ENCODE measurements at regions not wholly inside any gene's neighbourhood (a gene's known extent, or its start where the extent isn't known, plus 50 kb on each side); places are given as distances from the start of the nearest gene placed in this dataset.

DNA sequence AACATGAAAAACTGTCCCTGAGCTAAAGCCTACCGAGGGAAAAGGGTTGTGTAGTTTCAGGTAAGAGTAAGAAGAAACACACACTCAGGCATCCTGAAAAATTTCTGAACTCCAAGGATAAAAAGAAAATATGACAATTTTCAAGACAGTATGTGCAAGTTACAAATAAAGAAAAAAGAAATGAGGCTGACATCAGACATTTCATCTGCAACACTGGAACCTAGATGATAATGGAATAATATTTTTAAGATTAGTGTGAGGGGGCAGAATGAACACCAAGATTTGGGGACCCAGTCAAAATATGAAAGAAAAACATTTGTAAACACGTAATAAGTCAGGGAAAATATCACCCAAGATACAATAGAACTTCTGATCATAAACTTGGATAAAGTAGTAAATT, 135.9 kb upstream of the PSMD7 start:
- WGBS, result 96% methylated on average over 2 of the region's 2 CpGs

DNA sequence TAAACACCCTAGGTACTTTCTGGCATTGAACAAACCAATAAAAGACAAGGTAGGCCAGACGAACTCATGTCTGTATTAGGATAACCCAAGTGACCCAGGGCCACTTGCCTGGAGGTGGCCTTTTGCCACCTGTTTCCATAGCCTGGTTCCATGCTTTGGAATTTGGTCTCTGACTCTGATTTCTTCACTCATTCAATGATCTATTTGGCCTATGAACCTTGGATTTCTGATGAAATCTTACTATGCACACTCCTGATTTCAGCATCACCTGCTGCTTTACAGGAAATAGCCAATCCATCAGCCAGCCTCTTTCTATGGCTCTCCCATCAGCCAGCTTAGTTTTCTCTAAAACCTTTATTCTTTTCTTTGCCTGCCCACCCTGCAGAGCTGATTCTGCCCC, 142.8 kb upstream of the PSMD7 start:
- WGBS, result 80% methylated on average over 1 of the region's 1 CpG
- DNase-seq (ENCODE audit: low read depth in 6 of 9, low spot score in 9 of 9), result no peak
- no peaks in the 10 kb centered on the region for H3K36me3 ChIP-seq (ENCODE audit: control insufficient read depth in 2 of 2, insufficient read depth in 2 of 2, low read length in 1 of 2)
- no peak overlapping the region for H3K27ac ChIP-seq (ENCODE audit: low read depth in 1 of 2, low read length in 1 of 2)
- no peaks in the 10 kb centered on the region for H3K9me3 ChIP-seq (ENCODE audit: control insufficient read depth in 2 of 2, insufficient read depth in 1 of 2, low read length in 1 of 2)
- no peak overlapping the region for H3K4me3 ChIP-seq (ENCODE audit: low read length in 2 of 2)
- no peaks in the 10 kb centered on the region for H3K27me3 ChIP-seq (ENCODE audit: control insufficient read depth in 2 of 2, insufficient read depth in 1 of 2, low read length in 1 of 2)
- no peaks in the 10 kb centered on the region for H3K4me1 ChIP-seq (ENCODE audit: control insufficient read depth in 2 of 2, insufficient read depth in 2 of 2, low read length in 2 of 2)

More for the DNA sequence above, 135.9 kb upstream of the PSMD7 start:
- Histone ChIP-seq H3K4me3 (ENCODE audit: low read length in 2 of 2) (no peak overlapping the region), H3K27ac (ENCODE audit: low read depth in 1 of 2, low read length in 1 of 2) (no peak overlapping the region), H3K9me3 (ENCODE audit: control insufficient read depth in 2 of 2, insufficient read depth in 1 of 2, low read length in 1 of 2) (no peaks in the 10 kb centered on the region), H3K4me1 (ENCODE audit: control insufficient read depth in 2 of 2, insufficient read depth in 2 of 2, low read length in 2 of 2) (no peaks in the 10 kb centered on the region), H3K27me3 (ENCODE audit: control insufficient read depth in 2 of 2, insufficient read depth in 1 of 2, low read length in 1 of 2) (no peaks in the 10 kb centered on the region), H3K36me3 (ENCODE audit: control insufficient read depth in 2 of 2, insufficient read depth in 2 of 2, low read length in 1 of 2) (no peaks in the 10 kb centered on the region)
- no peak for DNase-seq (ENCODE audit: low read depth in 6 of 9, low spot score in 9 of 9)

DNA sequence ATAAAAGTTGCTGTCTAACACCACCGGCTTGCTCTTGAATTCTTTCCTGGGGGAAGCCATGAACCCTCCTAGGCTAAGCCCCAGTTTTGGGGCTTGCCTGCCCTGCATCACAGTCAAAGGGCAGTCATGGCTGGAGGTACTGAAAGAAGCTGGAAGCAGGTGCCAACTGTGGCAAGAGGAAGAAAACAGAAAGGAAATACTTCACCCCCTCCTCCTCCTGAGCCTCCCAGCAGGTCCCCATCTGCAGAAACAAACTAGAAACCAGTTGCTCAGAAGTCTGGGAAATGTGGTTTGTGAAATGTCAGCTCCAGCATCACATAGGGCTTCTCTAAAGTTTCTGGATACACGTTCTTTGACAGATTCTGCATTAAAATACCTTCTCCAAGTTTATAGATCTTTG, 150.0 kb upstream of the PSMD7 start:
- H3K27me3 ChIP-seq (ENCODE audit: control insufficient read depth in 2 of 2, insufficient read depth in 1 of 2, low read length in 1 of 2), result no peaks in the 10 kb centered on the region
- H3K9me3 ChIP-seq (ENCODE audit: control insufficient read depth in 2 of 2, insufficient read depth in 1 of 2, low read length in 1 of 2), result no peaks in the 10 kb centered on the region
- 67% methylated on average over 2 of the region's 2 CpGs for WGBS
- no peak overlapping the region for H3K4me3 ChIP-seq (ENCODE audit: low read length in 2 of 2)
- no peaks in the 10 kb centered on the region for H3K4me1 ChIP-seq (ENCODE audit: control insufficient read depth in 2 of 2, insufficient read depth in 2 of 2, low read length in 2 of 2)
- no peak overlapping the region for H3K27ac ChIP-seq (ENCODE audit: low read depth in 1 of 2, low read length in 1 of 2)
- DNase-seq (ENCODE audit: low read depth in 6 of 9, low spot score in 9 of 9), result peak in 2 of 9 donors; percentile 2
- H3K36me3 ChIP-seq (ENCODE audit: control insufficient read depth in 2 of 2, insufficient read depth in 2 of 2, low read length in 1 of 2), result no peaks in the 10 kb centered on the region

DNA sequence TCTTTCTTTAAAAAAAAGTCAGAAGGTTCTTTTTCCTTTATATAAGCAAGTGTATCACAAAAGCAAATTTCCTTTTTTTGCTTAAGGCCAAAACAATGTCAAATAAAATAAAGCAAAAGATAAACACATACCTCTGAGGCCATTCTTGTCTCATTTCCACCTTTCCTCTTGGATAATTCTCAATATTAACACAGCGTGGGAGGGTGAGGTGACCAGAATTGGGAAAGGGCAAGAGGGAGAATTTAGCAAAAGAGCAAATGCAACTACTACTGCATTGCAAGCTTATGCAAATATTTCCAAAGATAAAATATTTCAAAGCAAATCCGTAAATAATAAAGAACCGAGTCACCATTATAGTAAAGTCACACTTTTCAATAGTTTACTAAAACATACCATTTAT, 153.4 kb upstream of the PSMD7 start:
- Histone ChIP-seq H3K4me1 (ENCODE audit: control insufficient read depth in 2 of 2, insufficient read depth in 2 of 2, low read length in 2 of 2) (no peaks in the 10 kb centered on the region), H3K36me3 (ENCODE audit: control insufficient read depth in 2 of 2, insufficient read depth in 2 of 2, low read length in 1 of 2) (no peaks in the 10 kb centered on the region), H3K9me3 (ENCODE audit: control insufficient read depth in 2 of 2, insufficient read depth in 1 of 2, low read length in 1 of 2) (no peaks in the 10 kb centered on the region), H3K4me3 (ENCODE audit: low read length in 2 of 2) (no peak overlapping the region), H3K27me3 (ENCODE audit: control insufficient read depth in 2 of 2, insufficient read depth in 1 of 2, low read length in 1 of 2) (no peaks in the 10 kb centered on the region), H3K27ac (ENCODE audit: low read depth in 1 of 2, low read length in 1 of 2) (no peak overlapping the region)
- no peak for DNase-seq (ENCODE audit: low read depth in 6 of 9, low spot score in 9 of 9)
- 78% methylated on average over 3 of the region's 3 CpGs for whole genome bisulfite sequencing

DNA sequence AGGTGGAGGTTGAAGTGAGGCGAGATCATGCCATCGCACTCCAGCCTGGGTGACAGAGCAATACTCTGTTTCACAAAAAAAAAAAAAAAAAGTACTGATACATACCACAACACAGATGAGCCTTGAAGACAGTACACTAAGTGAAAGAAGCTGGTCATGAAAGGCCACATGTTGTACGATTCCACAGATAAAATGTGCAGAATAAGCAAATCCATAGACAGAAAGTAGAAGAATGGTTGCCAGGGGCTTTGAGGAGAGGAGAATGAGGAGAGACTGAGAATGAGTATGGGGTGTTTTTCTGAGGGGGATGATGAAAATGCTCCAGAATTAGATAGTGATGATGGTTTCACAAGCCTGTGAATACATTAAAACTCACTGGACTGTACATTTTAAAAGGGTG, 155.6 kb upstream of the PSMD7 start:
- 80% methylated on average over 3 of the region's 3 CpGs for WGBS
- no peak for DNase-seq (ENCODE audit: low read depth in 6 of 9, low spot score in 9 of 9)
- Histone ChIP-seq H3K4me1 (ENCODE audit: control insufficient read depth in 2 of 2, insufficient read depth in 2 of 2, low read length in 2 of 2) (no peaks in the 10 kb centered on the region), H3K4me3 (ENCODE audit: low read length in 2 of 2) (no peak overlapping the region), H3K27me3 (ENCODE audit: control insufficient read depth in 2 of 2, insufficient read depth in 1 of 2, low read length in 1 of 2) (no peaks in the 10 kb centered on the region), H3K27ac (ENCODE audit: low read depth in 1 of 2, low read length in 1 of 2) (no peak overlapping the region), H3K36me3 (ENCODE audit: control insufficient read depth in 2 of 2, insufficient read depth in 2 of 2, low read length in 1 of 2) (no peaks in the 10 kb centered on the region), H3K9me3 (ENCODE audit: control insufficient read depth in 2 of 2, insufficient read depth in 1 of 2, low read length in 1 of 2) (no peaks in the 10 kb centered on the region)

DNA sequence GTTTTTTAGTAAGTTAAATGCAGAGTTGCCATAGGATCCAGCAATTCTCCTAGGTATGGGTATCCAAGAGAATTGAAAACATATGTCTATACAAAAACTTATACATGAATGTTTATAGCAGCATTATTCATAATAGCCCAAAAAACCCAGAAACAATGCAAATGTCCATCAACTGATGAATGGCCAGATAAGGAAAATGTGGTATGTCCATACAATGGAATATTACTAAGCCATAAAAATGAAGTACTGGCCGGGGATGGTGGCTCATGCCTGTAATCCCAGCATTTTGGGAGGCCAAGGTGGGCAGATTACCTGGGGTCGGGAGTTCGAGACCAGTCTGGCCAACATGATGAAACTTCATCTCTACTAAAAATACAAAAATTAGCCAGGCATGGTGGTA, 156.1 kb upstream of the PSMD7 start:
- WGBS, result 95% methylated on average over 3 of the region's 3 CpGs

DNA sequence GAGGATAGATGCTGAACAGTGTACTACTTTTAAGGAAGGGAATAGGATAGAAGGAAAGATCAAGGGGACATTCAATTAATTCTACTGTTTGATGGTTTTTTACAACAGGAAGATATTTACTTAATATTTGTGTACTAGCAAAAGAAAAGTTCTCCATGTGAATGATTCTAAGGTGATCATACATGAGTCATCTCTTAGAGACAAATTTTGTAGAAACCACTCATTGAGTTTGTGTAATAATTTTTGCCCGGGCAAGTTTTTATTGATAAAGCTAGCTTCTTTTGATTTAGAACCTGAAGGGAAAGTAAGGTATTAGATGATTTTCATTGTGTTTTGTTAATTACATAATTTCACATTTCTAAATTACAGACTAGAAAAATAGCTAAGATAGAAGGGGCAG, 172.8 kb upstream of the PSMD7 start:
- Histone ChIP-seq H3K36me3 (ENCODE audit: control insufficient read depth in 2 of 2, insufficient read depth in 2 of 2, low read length in 1 of 2) (no peaks in the 10 kb centered on the region), H3K27me3 (ENCODE audit: control insufficient read depth in 2 of 2, insufficient read depth in 1 of 2, low read length in 1 of 2) (no peaks in the 10 kb centered on the region), H3K9me3 (ENCODE audit: control insufficient read depth in 2 of 2, insufficient read depth in 1 of 2, low read length in 1 of 2) (no peaks in the 10 kb centered on the region), H3K27ac (ENCODE audit: low read depth in 1 of 2, low read length in 1 of 2) (no peak overlapping the region), H3K4me3 (ENCODE audit: low read length in 2 of 2) (no peak overlapping the region), H3K4me1 (ENCODE audit: control insufficient read depth in 2 of 2, insufficient read depth in 2 of 2, low read length in 2 of 2) (no peaks in the 10 kb centered on the region)
- 98% methylated on average over 1 of the region's 1 CpG for WGBS
- DNase-seq (ENCODE audit: low read depth in 6 of 9, low spot score in 9 of 9), result no peak

More for the DNA sequence above, 156.1 kb upstream of the PSMD7 start:
- Histone ChIP-seq H3K36me3 (ENCODE audit: control insufficient read depth in 2 of 2, insufficient read depth in 2 of 2, low read length in 1 of 2) (no peaks in the 10 kb centered on the region), H3K4me3 (ENCODE audit: low read length in 2 of 2) (no peak overlapping the region), H3K27me3 (ENCODE audit: control insufficient read depth in 2 of 2, insufficient read depth in 1 of 2, low read length in 1 of 2) (no peaks in the 10 kb centered on the region), H3K4me1 (ENCODE audit: control insufficient read depth in 2 of 2, insufficient read depth in 2 of 2, low read length in 2 of 2) (no peaks in the 10 kb centered on the region), H3K9me3 (ENCODE audit: control insufficient read depth in 2 of 2, insufficient read depth in 1 of 2, low read length in 1 of 2) (no peaks in the 10 kb centered on the region), H3K27ac (ENCODE audit: low read depth in 1 of 2, low read length in 1 of 2) (no peak overlapping the region)
- no peak for DNase-seq (ENCODE audit: low read depth in 6 of 9, low spot score in 9 of 9)

DNA sequence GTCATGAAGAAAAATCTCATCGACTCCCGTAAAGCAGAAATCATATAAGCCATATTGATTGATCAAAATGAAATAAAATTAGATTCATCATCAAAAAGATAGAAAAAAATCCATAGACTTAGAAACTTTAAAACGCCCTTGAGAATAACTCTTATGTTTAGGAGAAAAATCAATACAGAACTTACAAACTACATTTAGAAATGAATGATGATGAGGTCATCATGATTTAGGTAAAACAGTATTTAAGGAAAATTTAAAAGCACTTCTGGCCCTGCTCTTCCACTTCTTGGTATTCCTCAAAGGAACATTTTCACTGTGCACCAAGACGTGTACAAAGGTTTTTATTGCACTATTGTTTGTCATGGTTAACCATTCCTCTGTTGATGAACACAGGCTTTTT, 173.4 kb upstream of the PSMD7 start:
- Histone ChIP-seq H3K4me3 (ENCODE audit: low read length in 2 of 2) (no peak overlapping the region), H3K9me3 (ENCODE audit: control insufficient read depth in 2 of 2, insufficient read depth in 1 of 2, low read length in 1 of 2) (no peaks in the 10 kb centered on the region), H3K4me1 (ENCODE audit: control insufficient read depth in 2 of 2, insufficient read depth in 2 of 2, low read length in 2 of 2) (no peaks in the 10 kb centered on the region), H3K27me3 (ENCODE audit: control insufficient read depth in 2 of 2, insufficient read depth in 1 of 2, low read length in 1 of 2) (no peaks in the 10 kb centered on the region), H3K36me3 (ENCODE audit: control insufficient read depth in 2 of 2, insufficient read depth in 2 of 2, low read length in 1 of 2) (no peaks in the 10 kb centered on the region), H3K27ac (ENCODE audit: low read depth in 1 of 2, low read length in 1 of 2) (no peak overlapping the region)
- 83% methylated on average over 4 of the region's 4 CpGs for WGBS
- DNase-seq (ENCODE audit: low read depth in 6 of 9, low spot score in 9 of 9), result no peak

DNA sequence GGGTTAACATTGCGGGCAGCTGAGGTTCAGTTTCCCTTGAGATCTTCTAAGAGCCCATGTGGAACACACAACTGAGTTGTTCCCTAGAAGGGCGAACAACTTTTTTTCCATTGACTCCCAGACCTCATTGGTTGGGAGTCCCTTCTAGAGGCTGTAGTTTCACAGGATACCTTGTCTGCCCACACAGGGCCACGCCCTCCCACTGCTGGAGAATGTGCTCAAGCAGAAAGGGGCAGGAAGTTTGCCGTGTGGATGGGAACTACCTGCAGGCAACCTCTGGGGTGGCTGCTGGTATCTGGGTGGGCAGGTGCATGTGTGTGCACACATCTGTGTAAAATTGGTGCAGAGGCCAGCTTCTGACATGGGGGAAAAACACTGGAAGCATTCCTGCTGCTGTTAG, 178.8 kb upstream of the PSMD7 start:
- no peaks in the 10 kb centered on the region for H3K4me1 ChIP-seq (ENCODE audit: control insufficient read depth in 2 of 2, insufficient read depth in 2 of 2, low read length in 2 of 2)
- H3K4me3 ChIP-seq (ENCODE audit: low read length in 2 of 2), result no peak overlapping the region
- H3K36me3 ChIP-seq (ENCODE audit: control insufficient read depth in 2 of 2, insufficient read depth in 2 of 2, low read length in 1 of 2), result no peaks in the 10 kb centered on the region
- H3K9me3 ChIP-seq (ENCODE audit: control insufficient read depth in 2 of 2, insufficient read depth in 1 of 2, low read length in 1 of 2), result no peaks in the 10 kb centered on the region
- H3K27me3 ChIP-seq (ENCODE audit: control insufficient read depth in 2 of 2, insufficient read depth in 1 of 2, low read length in 1 of 2), result peaks cover 0 to 2% of the 10 kb centered on the region in 2 donors
- no peak for DNase-seq (ENCODE audit: low read depth in 6 of 9, low spot score in 9 of 9)
- 86% methylated on average over 4 of the region's 4 CpGs for WGBS
- H3K27ac ChIP-seq (ENCODE audit: low read depth in 1 of 2, low read length in 1 of 2), result no peak overlapping the region

DNA sequence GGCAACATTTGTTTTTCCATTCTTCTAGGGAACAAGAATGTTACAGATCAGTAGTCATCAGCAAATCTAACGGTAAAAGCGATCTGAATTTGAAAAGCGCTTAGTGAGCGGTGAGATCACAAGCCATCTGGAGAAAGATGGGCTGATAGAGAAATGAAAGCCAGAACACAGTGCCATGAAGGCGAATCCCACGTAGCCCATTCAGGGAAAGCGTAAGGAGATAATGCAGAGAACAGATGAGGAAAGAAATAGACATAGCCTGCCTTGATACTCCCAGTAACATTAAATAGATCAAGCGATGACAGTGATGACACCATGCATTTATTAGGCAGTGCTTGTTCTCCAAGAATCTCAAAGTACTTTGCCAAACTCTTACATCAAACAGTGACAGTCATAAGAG, 183.1 kb upstream of the PSMD7 start:
- Histone ChIP-seq H3K9me3 (ENCODE audit: control insufficient read depth in 2 of 2, insufficient read depth in 1 of 2, low read length in 1 of 2) (no peaks in the 10 kb centered on the region), H3K36me3 (ENCODE audit: control insufficient read depth in 2 of 2, insufficient read depth in 2 of 2, low read length in 1 of 2) (no peaks in the 10 kb centered on the region), H3K4me1 (ENCODE audit: control insufficient read depth in 2 of 2, insufficient read depth in 2 of 2, low read length in 2 of 2) (no peaks in the 10 kb centered on the region), H3K27ac (ENCODE audit: low read depth in 1 of 2, low read length in 1 of 2) (no peak overlapping the region), H3K4me3 (ENCODE audit: low read length in 2 of 2) (no peak overlapping the region), H3K27me3 (ENCODE audit: control insufficient read depth in 2 of 2, insufficient read depth in 1 of 2, low read length in 1 of 2) (peaks cover 0 to 2% of the 10 kb centered on the region in 2 donors)
- DNase-seq (ENCODE audit: low read depth in 6 of 9, low spot score in 9 of 9), result no peak
- 97% methylated on average over 8 of the region's 8 CpGs for WGBS

Measured in thymus (tissue), 11 donors.